ENCODE measurements at regions not wholly inside any gene's neighbourhood (a gene's known extent, or its start where the extent isn't known, plus 50 kb on each side); places are given as distances from the start of the nearest gene placed in this dataset.

- H3K27me3 ChIP-seq (ENCODE audit: insufficient read depth, low read length), result no peaks in the 10 kb centered on the region
- H3K4me3 ChIP-seq (ENCODE audit: low read depth, low read length), result no peak overlapping the region
- no peak overlapping the region for H4K12ac ChIP-seq (ENCODE audit: low read depth, low read length)
- H2BK120ac ChIP-seq (ENCODE audit: insufficient read depth, low read length, poor library complexity), result no peak overlapping the region
- H4K8ac ChIP-seq (ENCODE audit: low read depth, low read length), result no peak overlapping the region
- H3K4me2 ChIP-seq (ENCODE audit: low read length), result no peak overlapping the region
- H2BK12ac ChIP-seq (ENCODE audit: low read length), result no peak overlapping the region
- H2AFZ ChIP-seq (ENCODE audit: insufficient read depth, low read length, poor library complexity), result no peak overlapping the region
- no peak overlapping the region for H3K23ac ChIP-seq (ENCODE audit: low read length)
- H3K18ac ChIP-seq (ENCODE audit: low read length), result no peak overlapping the region
- no peak overlapping the region for H3K27ac ChIP-seq (ENCODE audit: low read depth, low read length)
- no peaks in the 10 kb centered on the region for H3K9me3 ChIP-seq (ENCODE audit: insufficient read depth, low read depth, low read length)
- H3K36me3 ChIP-seq (ENCODE audit: control insufficient read depth in 1 of 2, insufficient read depth in 2 of 2, low read length in 2 of 2), result no peaks in the 10 kb centered on the region
- H2AK5ac ChIP-seq (ENCODE audit: low read length), result no peak overlapping the region
- no CpG with 5 or more reads among the region's 7 CpGs for WGBS (ENCODE audit: extremely low coverage, insufficient coverage, insufficient read length)
- no peak overlapping the region for H4K91ac ChIP-seq (ENCODE audit: low read depth, low read length)
- H3K9ac ChIP-seq (ENCODE audit: low read length), result no peak overlapping the region
- H3K14ac ChIP-seq (ENCODE audit: low read length), result no peak overlapping the region
- DNase-seq, result no peak
- H2BK5ac ChIP-seq (ENCODE audit: low read depth, low read length, poor library complexity), result no peak overlapping the region
- H3K4ac ChIP-seq (ENCODE audit: low read depth, low read length), result no peak overlapping the region
- H3K4me1 ChIP-seq (ENCODE audit: control insufficient read depth in 1 of 2, insufficient read depth in 2 of 2, low read length in 2 of 2), result peaks cover 0 to 4% of the 10 kb centered on the region in 2 experiments
- H3K79me2 ChIP-seq (ENCODE audit: control insufficient read depth, insufficient read depth, low read length, poor library complexity), result no peaks in the 10 kb centered on the region
- no peaks in the 10 kb centered on the region for H3K79me1 ChIP-seq (ENCODE audit: low read length)
These were observed 64.2 kb upstream of the MYLIP start for GRCh38 chr6:16064671-16065072.

GRCh38 chr6:16063580-16063979 lies 65.3 kb upstream of the MYLIP start:
- H2AFZ ChIP-seq (ENCODE audit: insufficient read depth, low read length, poor library complexity), result no peak overlapping the region
- H3K79me2 ChIP-seq (ENCODE audit: control insufficient read depth, insufficient read depth, low read length, poor library complexity), result no peaks in the 10 kb centered on the region
- H3K14ac ChIP-seq (ENCODE audit: low read length), result no peak overlapping the region
- H3K4me3 ChIP-seq (ENCODE audit: low read depth, low read length), result no peak overlapping the region
- no peak overlapping the region for H4K12ac ChIP-seq (ENCODE audit: low read depth, low read length)
- no peak for DNase-seq
- H3K9ac ChIP-seq (ENCODE audit: low read length), result no peak overlapping the region
- H3K36me3 ChIP-seq (ENCODE audit: control insufficient read depth in 1 of 2, insufficient read depth in 2 of 2, low read length in 2 of 2), result no peaks in the 10 kb centered on the region
- no peaks in the 10 kb centered on the region for H3K27me3 ChIP-seq (ENCODE audit: insufficient read depth, low read length)
- no peaks in the 10 kb centered on the region for H3K79me1 ChIP-seq (ENCODE audit: low read length)
- no peak overlapping the region for H4K8ac ChIP-seq (ENCODE audit: low read depth, low read length)
- H3K23ac ChIP-seq (ENCODE audit: low read length), result no peak overlapping the region
- H2BK5ac ChIP-seq (ENCODE audit: low read depth, low read length, poor library complexity), result no peak overlapping the region
- no peak overlapping the region for H3K27ac ChIP-seq (ENCODE audit: low read depth, low read length)
- no peak overlapping the region for H3K18ac ChIP-seq (ENCODE audit: low read length)
- WGBS (ENCODE audit: extremely low coverage, insufficient coverage, insufficient read length), result no CpG with 5 or more reads among the region's 1 CpG
- no peak overlapping the region for H2AK5ac ChIP-seq (ENCODE audit: low read length)
- peaks cover 0 to 4% of the 10 kb centered on the region in 2 experiments for H3K4me1 ChIP-seq (ENCODE audit: control insufficient read depth in 1 of 2, insufficient read depth in 2 of 2, low read length in 2 of 2)
- H3K9me3 ChIP-seq (ENCODE audit: insufficient read depth, low read depth, low read length), result no peaks in the 10 kb centered on the region
- no peak overlapping the region for H4K91ac ChIP-seq (ENCODE audit: low read depth, low read length)
- no peak overlapping the region for H2BK12ac ChIP-seq (ENCODE audit: low read length)
- H2BK120ac ChIP-seq (ENCODE audit: insufficient read depth, low read length, poor library complexity), result no peak overlapping the region
- no peak overlapping the region for H3K4me2 ChIP-seq (ENCODE audit: low read length)
- no peak overlapping the region for H3K4ac ChIP-seq (ENCODE audit: low read depth, low read length)

- Histone ChIP-seq H3K79me1 (ENCODE audit: low read length) (no peaks in the 10 kb centered on the region), H4K12ac (ENCODE audit: low read depth, low read length) (no peak overlapping the region), H3K23ac (ENCODE audit: low read length) (no peak overlapping the region), H3K27me3 (ENCODE audit: insufficient read depth, low read length) (no peaks in the 10 kb centered on the region), H4K8ac (ENCODE audit: low read depth, low read length) (no peak overlapping the region), H3K27ac (ENCODE audit: low read depth, low read length) (no peak overlapping the region), H2BK5ac (ENCODE audit: low read depth, low read length, poor library complexity) (no peak overlapping the region), H3K4me1 (ENCODE audit: control insufficient read depth in 1 of 2, insufficient read depth in 2 of 2, low read length in 2 of 2) (peaks cover 0 to 4% of the 10 kb centered on the region in 2 experiments), H2BK120ac (ENCODE audit: insufficient read depth, low read length, poor library complexity) (no peak overlapping the region), H2BK12ac (ENCODE audit: low read length) (no peak overlapping the region), H3K18ac (ENCODE audit: low read length) (no peak overlapping the region), H2AK5ac (ENCODE audit: low read length) (no peak overlapping the region), H3K4ac (ENCODE audit: low read depth, low read length) (no peak overlapping the region), H2AFZ (ENCODE audit: insufficient read depth, low read length, poor library complexity) (no peak overlapping the region), H4K91ac (ENCODE audit: low read depth, low read length) (no peak overlapping the region), H3K9me3 (ENCODE audit: insufficient read depth, low read depth, low read length) (no peaks in the 10 kb centered on the region), H3K9ac (ENCODE audit: low read length) (no peak overlapping the region), H3K36me3 (ENCODE audit: control insufficient read depth in 1 of 2, insufficient read depth in 2 of 2, low read length in 2 of 2) (no peaks in the 10 kb centered on the region), H3K4me2 (ENCODE audit: low read length) (no peak overlapping the region), H3K14ac (ENCODE audit: low read length) (no peak overlapping the region), H3K4me3 (ENCODE audit: low read depth, low read length) (no peak overlapping the region), H3K79me2 (ENCODE audit: control insufficient read depth, insufficient read depth, low read length, poor library complexity) (no peaks in the 10 kb centered on the region)
- DNase-seq, result no peak
- no CpG with 5 or more reads among the region's 2 CpGs for WGBS (ENCODE audit: extremely low coverage, insufficient coverage, insufficient read length)
These were observed 67.1 kb upstream of the MYLIP start for GRCh38 chr6:16061818-16062217.

DNA sequence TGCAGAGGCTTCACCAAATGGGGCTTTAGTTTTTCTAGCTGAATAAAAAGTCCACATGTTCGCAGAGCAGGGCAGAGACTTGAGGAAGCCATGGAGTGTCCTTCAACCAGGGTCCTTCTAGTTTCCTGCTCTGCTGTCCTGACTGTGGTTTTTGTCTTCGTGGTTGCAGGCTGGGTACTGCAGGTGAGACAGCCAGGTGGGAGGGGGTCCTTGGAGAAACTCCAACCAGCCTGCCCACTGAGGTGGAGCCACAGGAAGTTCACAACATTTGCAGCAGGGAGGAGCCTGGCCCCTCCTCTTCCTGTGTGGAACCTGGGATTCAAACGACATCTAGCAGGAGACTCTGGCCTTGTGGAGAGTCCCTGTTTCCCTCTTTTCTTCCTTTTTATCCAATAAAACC lies 68.8 kb upstream of the MYLIP start:
- no peak overlapping the region for H2BK12ac ChIP-seq (ENCODE audit: low read length)
- H3K27ac ChIP-seq (ENCODE audit: low read depth, low read length), result no peak overlapping the region
- H2BK120ac ChIP-seq (ENCODE audit: insufficient read depth, low read length, poor library complexity), result no peak overlapping the region
- no peaks in the 10 kb centered on the region for H3K79me1 ChIP-seq (ENCODE audit: low read length)
- H3K4me3 ChIP-seq (ENCODE audit: low read depth, low read length), result no peak overlapping the region
- no peak for DNase-seq
- H3K79me2 ChIP-seq (ENCODE audit: control insufficient read depth, insufficient read depth, low read length, poor library complexity), result no peaks in the 10 kb centered on the region
- H3K4me2 ChIP-seq (ENCODE audit: low read length), result no peak overlapping the region
- H3K4me1 ChIP-seq (ENCODE audit: control insufficient read depth in 1 of 2, insufficient read depth in 2 of 2, low read length in 2 of 2), result peaks cover 0 to 4% of the 10 kb centered on the region in 2 experiments
- no peak overlapping the region for H4K91ac ChIP-seq (ENCODE audit: low read depth, low read length)
- no peaks in the 10 kb centered on the region for H3K9me3 ChIP-seq (ENCODE audit: insufficient read depth, low read depth, low read length)
- H3K14ac ChIP-seq (ENCODE audit: low read length), result no peak overlapping the region
- no peak overlapping the region for H3K4ac ChIP-seq (ENCODE audit: low read depth, low read length)
- H3K18ac ChIP-seq (ENCODE audit: low read length), result no peak overlapping the region
- no peaks in the 10 kb centered on the region for H3K36me3 ChIP-seq (ENCODE audit: control insufficient read depth in 1 of 2, insufficient read depth in 2 of 2, low read length in 2 of 2)
- no peak overlapping the region for H2BK5ac ChIP-seq (ENCODE audit: low read depth, low read length, poor library complexity)
- no peak overlapping the region for H2AK5ac ChIP-seq (ENCODE audit: low read length)
- no peaks in the 10 kb centered on the region for H3K27me3 ChIP-seq (ENCODE audit: insufficient read depth, low read length)
- no peak overlapping the region for H2AFZ ChIP-seq (ENCODE audit: insufficient read depth, low read length, poor library complexity)
- no peak overlapping the region for H3K9ac ChIP-seq (ENCODE audit: low read length)
- H4K12ac ChIP-seq (ENCODE audit: low read depth, low read length), result no peak overlapping the region
- no peak overlapping the region for H4K8ac ChIP-seq (ENCODE audit: low read depth, low read length)
- no peak overlapping the region for H3K23ac ChIP-seq (ENCODE audit: low read length)
- WGBS (ENCODE audit: extremely low coverage, insufficient coverage, insufficient read length), result no CpG with 5 or more reads among the region's 3 CpGs
